ENCODE measurements at regions not wholly inside any gene's neighbourhood (a gene's known extent, or its start where the extent isn't known, plus 50 kb on each side); places are given as distances from the start of the nearest gene placed in this dataset.
A peak's percentile ranks its signal among the peaks of the same experiment; 100 is the strongest.

- Histone ChIP-seq H3K9me2 (replicated peaks; ENCODE audit: insufficient read depth, low read length) (no peaks in the 10 kb centered on the region), H4K20me1 (ENCODE audit: low read depth, low read length) (no peaks in the 10 kb centered on the region; the same call in 1 of the 2 replicates), H3K9me3 (ENCODE audit: insufficient read depth, low read length) (no peaks in the 10 kb centered on the region), H2AFZ (ENCODE audit: low read depth, low read length, severe bottlenecking) (no peak overlapping the region), H3K4me2 (ENCODE audit: low read depth, low read length, poor library complexity, severe bottlenecking) (no peak overlapping the region), H3K27ac (ENCODE audit: low read depth, low read length) (no peak overlapping the region), H3K4me3 (ENCODE audit: insufficient read depth, low read length, poor library complexity, severe bottlenecking) (no peak overlapping the region), H3F3A (ENCODE audit: insufficient read depth) (peaks cover 4% of the 10 kb centered on the region), H3K27me3 (ENCODE audit: low read length) (no peaks in the 10 kb centered on the region), H3K9ac (ENCODE audit: low read length) (no peak overlapping the region), H3K79me2 (ENCODE audit: insufficient read depth, low read length) (no peaks in the 10 kb centered on the region), H3K36me3 (ENCODE audit: low read length) (no peaks in the 10 kb centered on the region)
- TF ChIP-seq EZH2phosphoT487 (conservative IDR thresholded peaks at IDR 0.05; ENCODE audit: low read length), result no peak
- TF ChIP-seq CTCF (IDR thresholded peaks at IDR 0.05; ENCODE audit: insufficient read depth, low read length, poor library complexity, severe bottlenecking), result no peak
These were observed 89.4 kb downstream of the PLXNA1 start for GRCh38 chr3:127072221-127072771.

DNA sequence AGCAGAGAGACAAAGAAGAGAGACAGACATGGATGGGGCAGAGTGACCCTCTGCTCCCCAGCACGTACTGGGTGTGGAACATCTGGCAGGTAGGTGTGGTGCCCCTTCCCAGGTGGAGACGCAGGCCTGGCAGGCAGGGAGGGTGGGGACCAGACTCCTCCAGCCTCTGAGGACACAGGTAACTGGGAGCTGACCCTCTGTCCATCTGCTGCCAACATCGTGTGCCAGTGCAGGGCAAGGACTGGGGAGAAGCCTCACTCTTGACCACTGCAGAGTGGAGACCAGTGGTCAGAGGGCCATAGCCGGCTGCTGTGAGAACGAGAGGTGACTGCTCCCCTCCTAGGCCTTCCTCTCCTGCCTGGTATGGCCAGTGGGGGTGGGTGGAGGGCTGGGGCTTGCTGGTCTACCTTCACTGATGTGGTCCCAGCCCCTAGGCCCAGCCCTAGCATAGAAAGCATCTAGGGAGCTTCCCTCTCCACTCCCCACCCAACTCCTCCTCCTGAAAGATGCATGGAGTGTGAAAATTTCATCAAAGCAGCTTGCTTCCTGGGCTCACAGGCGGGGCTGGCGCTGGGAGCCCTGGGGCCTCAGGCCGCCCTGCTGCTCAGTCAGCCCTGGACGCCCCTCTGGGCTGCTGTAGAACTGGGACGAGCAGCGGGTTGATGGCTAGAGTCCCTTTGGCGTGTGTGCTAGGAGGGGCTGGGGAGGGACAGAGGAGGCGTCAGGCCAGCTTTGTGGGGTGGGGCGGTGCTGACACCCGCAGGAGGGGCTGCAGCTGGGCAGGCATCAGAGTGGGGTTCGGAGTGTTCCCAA is 90.3 kb downstream of the PLXNA1 start:
- Histone ChIP-seq H3K79me2 (ENCODE audit: insufficient read depth, low read length) (no peaks in the 10 kb centered on the region), H3K36me3 (ENCODE audit: low read length) (no peaks in the 10 kb centered on the region), H2AFZ (ENCODE audit: low read depth, low read length, severe bottlenecking) (no peak overlapping the region), H3F3A (ENCODE audit: insufficient read depth) (peaks cover 4% of the 10 kb centered on the region), H3K9me2 (replicated peaks; ENCODE audit: insufficient read depth, low read length) (no peaks in the 10 kb centered on the region), H3K9me3 (ENCODE audit: insufficient read depth, low read length) (no peaks in the 10 kb centered on the region), H3K4me3 (ENCODE audit: insufficient read depth, low read length, poor library complexity, severe bottlenecking) (no peak overlapping the region), H3K4me2 (ENCODE audit: low read depth, low read length, poor library complexity, severe bottlenecking) (no peak overlapping the region), H4K20me1 (ENCODE audit: low read depth, low read length) (no peaks in the 10 kb centered on the region; the same call in 1 of the 2 replicates), H3K27me3 (ENCODE audit: low read length) (no peaks in the 10 kb centered on the region), H3K27ac (ENCODE audit: low read depth, low read length) (no peak overlapping the region), H3K9ac (ENCODE audit: low read length) (no peak overlapping the region)
- no peak for TF ChIP-seq EZH2phosphoT487 (conservative IDR thresholded peaks at IDR 0.05; ENCODE audit: low read length)
- TF ChIP-seq CTCF (IDR thresholded peaks at IDR 0.05; ENCODE audit: insufficient read depth, low read length, poor library complexity, severe bottlenecking), result no peak

- no peaks in the 10 kb centered on the region for H3K36me3 ChIP-seq (ENCODE audit: low read length)
- H4K20me1 ChIP-seq (ENCODE audit: low read depth, low read length), result no peaks in the 10 kb centered on the region; the same call in 1 of the 2 replicates
- no peaks in the 10 kb centered on the region for H3K79me2 ChIP-seq (ENCODE audit: insufficient read depth, low read length)
- H3K9me2 ChIP-seq (replicated peaks; ENCODE audit: insufficient read depth, low read length), result no peaks in the 10 kb centered on the region
- peak overlapping the region; percentile 10 for H3K4me2 ChIP-seq (ENCODE audit: low read depth, low read length, poor library complexity, severe bottlenecking)
- H3F3A ChIP-seq (ENCODE audit: insufficient read depth), result peaks cover 4% of the 10 kb centered on the region
- H3K4me3 ChIP-seq (ENCODE audit: insufficient read depth, low read length, poor library complexity, severe bottlenecking), result no peak overlapping the region
- H3K27ac ChIP-seq (ENCODE audit: low read depth, low read length), result no peak overlapping the region
- H2AFZ ChIP-seq (ENCODE audit: low read depth, low read length, severe bottlenecking), result no peak overlapping the region
- H3K9me3 ChIP-seq (ENCODE audit: insufficient read depth, low read length), result no peaks in the 10 kb centered on the region
- no peaks in the 10 kb centered on the region for H3K27me3 ChIP-seq (ENCODE audit: low read length)
- no peak overlapping the region for H3K9ac ChIP-seq (ENCODE audit: low read length)
- TF ChIP-seq EZH2phosphoT487 (conservative IDR thresholded peaks at IDR 0.05; ENCODE audit: low read length) (no peak), CTCF (IDR thresholded peaks at IDR 0.05; ENCODE audit: insufficient read depth, low read length, poor library complexity, severe bottlenecking) (no peak)
These were observed 91.3 kb downstream of the PLXNA1 start for GRCh38 chr3:127073941-127074820.

All from SU-DHL-6 (cell line).